Stimulated activated memory B cell treated with anti-CD40 and anti-IgM and Interleukin-4, amounts not matched to agents 10 μg/mL and 1 μg/mL and 100 μg/mL, for 72 hours (primary cell): ENCODE measurements at regions not wholly inside any gene's neighbourhood (a gene's known extent, or its start where the extent isn't known, plus 50 kb on each side); places are given as distances from the start of the nearest gene placed in this dataset.
"Not testable (repeated sequence)": the region's sequence is repeated elsewhere in the genome, so short reads cannot be mapped to it uniquely, and the experiment has no call there.

Source experiments
- ATAC-seq: fragments of 150-1000 bp; cut with Tn5 transposase; 2 replicates; pipeline ENCODE4 v1.10.0; 2021
- H3K27ac Mint-ChIP-seq: one replicate; pipeline ENCODE4 v1.8.0; 2022; ENCODE audit warnings: mild to moderate bottlenecking, mixed read lengths
- H3K27me3 Mint-ChIP-seq: one replicate; pipeline ENCODE4 v1.8.0; 2022; ENCODE audit warnings: mixed read lengths
- H3K36me3 Mint-ChIP-seq: one replicate; pipeline ENCODE4 v1.8.0; 2022; ENCODE audit warnings: mixed read lengths
- H3K4me1 Mint-ChIP-seq: one replicate; pipeline ENCODE4 v1.8.0; 2022; ENCODE audit warnings: mixed read lengths
- H3K4me3 Mint-ChIP-seq: one replicate; pipeline ENCODE4 v1.8.0; 2022; ENCODE audit warnings: mild to moderate bottlenecking, moderate library complexity, mixed read lengths
- H3K9me3 Mint-ChIP-seq: one replicate; pipeline ENCODE4 v1.8.0; 2022; ENCODE audit warnings: mixed read lengths

DNA sequence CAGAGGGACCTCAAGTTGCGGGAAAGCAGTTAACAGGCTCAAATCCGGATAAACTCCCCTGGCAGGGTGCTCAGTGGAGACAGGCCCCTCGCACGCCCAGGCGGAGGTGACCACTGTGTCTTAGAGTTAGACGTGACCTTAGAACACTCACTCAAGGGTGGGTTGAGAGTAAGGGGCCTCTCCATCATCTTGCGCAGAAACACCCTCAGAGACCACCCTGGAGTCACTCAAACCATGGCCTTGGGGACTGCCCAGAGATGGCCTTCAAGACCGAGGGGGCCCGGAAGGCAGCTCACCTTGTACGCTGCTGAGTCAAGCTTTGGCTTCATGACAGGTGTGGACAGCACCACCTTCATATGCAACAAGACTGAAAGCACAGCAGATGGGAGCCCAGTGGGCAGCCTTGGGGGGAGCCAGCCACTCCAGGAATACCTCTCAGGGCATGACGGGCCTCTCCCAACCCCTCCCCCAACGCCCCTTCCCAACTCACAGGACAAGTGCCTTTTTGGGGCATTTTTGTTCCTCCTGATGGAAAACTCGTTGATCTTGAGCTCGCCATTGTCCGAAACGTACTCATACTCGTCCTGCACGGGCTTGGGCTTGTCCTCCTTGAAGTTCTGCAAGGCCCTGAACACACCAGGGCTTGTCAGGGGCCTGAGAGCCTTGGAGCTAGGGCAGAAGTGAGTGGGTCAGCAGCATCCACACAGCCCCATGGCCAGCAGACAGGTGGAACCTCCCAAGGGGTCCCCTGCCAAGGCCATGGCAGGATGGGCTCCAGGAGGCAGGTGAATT is 229.2 kb downstream of the TUBA3C start:
- no peak overlapping the region for H3K27ac Mint-ChIP-seq
- peaks cover 21% of the 10 kb centered on the region for H3K9me3 Mint-ChIP-seq
- no peaks in the 10 kb centered on the region for H3K4me1 Mint-ChIP-seq
- no peaks in the 10 kb centered on the region for H3K36me3 Mint-ChIP-seq
- no peak overlapping the region for H3K4me3 Mint-ChIP-seq
- H3K27me3 Mint-ChIP-seq: no peaks in the 10 kb centered on the region
- ATAC-seq: no peak

GRCh38 chr13:18951412-18951811 is 230.2 kb downstream of the TUBA3C start:
- Mint-ChIP-seq H3K27me3 (no peaks in the 10 kb centered on the region), H3K27ac (no peak overlapping the region), H3K4me1 (no peaks in the 10 kb centered on the region), H3K36me3 (no peaks in the 10 kb centered on the region), H3K9me3 (peaks cover 16% of the 10 kb centered on the region), H3K4me3 (no peak overlapping the region)
- ATAC-seq: no peak

DNA sequence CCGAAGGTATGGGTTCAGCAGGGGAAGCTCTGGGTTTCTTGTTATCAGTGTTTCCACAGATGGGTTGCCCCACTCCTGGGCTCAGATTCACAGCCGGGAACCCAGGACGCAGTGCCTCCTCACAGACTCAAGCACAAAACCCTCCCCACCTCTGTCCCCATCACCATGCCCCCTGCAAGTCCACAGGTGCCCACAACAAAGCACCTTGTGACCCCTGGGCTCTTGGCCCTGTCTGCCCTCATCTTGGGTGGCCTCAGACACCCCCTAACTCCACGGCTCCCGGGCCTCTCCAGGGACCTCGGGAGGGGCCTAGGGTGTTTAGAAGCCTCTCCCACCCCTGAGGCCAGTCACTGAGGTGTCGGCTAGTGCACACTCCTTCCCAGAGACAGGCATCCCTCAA is 231.7 kb downstream of the TUBA3C start:
- no peaks in the 10 kb centered on the region for H3K36me3 Mint-ChIP-seq
- no peak for ATAC-seq
- H3K27me3 Mint-ChIP-seq: no peaks in the 10 kb centered on the region
- H3K9me3 Mint-ChIP-seq: peaks cover 6% of the 10 kb centered on the region
- no peak overlapping the region for H3K4me3 Mint-ChIP-seq
- H3K4me1 Mint-ChIP-seq: no peaks in the 10 kb centered on the region
- H3K27ac Mint-ChIP-seq: no peak overlapping the region

GRCh38 chr13:18949489-18949761 is 232.2 kb downstream of the TUBA3C start:
- Mint-ChIP-seq H3K4me1 (no peaks in the 10 kb centered on the region), H3K4me3 (no peak overlapping the region), H3K27me3 (no peaks in the 10 kb centered on the region), H3K9me3 (peaks cover 6% of the 10 kb centered on the region), H3K27ac (no peak overlapping the region), H3K36me3 (no peaks in the 10 kb centered on the region)
- ATAC-seq: no peak

DNA sequence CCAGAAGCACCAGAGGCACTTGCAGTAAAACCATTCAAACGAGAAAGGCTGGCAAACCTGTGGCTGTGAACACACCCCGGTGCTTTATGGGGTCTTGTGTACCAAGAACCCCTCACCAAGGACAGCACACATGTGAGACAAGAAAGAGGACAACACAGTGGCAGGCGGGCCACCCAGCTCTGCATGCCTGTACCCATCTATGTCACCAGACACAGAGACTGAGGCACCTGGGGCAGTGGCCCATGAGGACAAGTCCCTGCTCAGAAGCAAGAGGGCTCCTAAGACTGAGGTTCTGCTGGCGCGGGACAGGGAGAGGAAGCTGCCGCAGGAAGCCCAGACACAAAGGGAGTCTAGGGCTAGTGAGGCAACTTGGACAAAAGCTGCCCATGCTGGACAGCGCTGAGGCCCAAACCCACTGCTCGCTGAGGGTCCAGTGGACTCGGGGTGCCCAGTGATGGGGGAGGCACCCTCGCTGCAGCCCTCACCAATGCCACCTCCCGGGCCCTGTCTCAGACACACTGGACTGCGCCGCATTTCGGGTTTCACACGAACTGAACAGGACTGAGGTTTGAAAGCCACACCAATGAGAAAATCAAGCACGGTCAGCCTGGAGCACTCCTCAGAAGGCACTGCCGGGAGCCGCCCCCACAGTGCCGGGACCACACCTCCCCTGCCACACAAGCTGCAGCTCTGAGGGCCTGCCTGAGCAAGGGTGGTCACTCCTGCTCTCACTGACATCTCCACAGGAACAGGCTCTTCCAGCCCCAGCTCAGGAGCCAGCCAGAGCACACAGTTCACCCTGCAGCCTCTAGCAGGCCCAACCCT is 232.7 kb downstream of the TUBA3C start:
- H3K27me3 Mint-ChIP-seq: no peaks in the 10 kb centered on the region
- H3K27ac Mint-ChIP-seq: no peak overlapping the region
- H3K36me3 Mint-ChIP-seq: no peaks in the 10 kb centered on the region
- no peaks in the 10 kb centered on the region for H3K4me1 Mint-ChIP-seq
- no peak overlapping the region for H3K4me3 Mint-ChIP-seq
- no peak for ATAC-seq
- peaks cover 6% of the 10 kb centered on the region for H3K9me3 Mint-ChIP-seq

DNA sequence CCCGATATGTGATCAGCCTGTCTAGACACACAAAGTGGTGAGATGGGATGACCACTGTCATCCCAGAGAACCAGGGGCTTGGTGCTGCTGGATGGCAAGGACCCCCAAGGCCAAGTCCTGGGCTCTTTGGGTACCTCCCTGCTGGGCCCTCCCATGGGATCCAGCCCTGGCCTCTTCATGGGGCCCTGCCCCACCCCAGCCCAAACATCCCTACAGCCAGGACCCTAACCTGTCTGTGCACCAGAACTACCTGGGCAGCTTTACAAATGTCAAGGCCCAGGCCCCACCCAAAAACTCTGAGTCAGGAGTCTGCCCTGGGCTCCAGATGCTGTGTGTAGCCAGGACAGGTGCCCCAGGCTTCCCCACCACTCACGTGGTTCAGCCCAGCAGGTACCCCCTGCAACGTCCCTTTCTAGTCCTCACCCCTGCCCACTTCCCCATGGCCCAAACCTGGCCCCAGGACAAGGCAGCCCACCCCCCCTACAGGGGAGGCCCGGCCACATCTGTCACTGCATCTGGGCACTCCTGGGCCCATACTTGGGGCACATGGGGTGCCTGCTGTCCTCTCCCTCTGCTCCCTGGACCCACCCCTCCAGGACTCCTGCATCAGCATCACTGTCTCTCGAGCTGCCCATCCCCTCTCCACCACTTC is 233.5 kb downstream of the TUBA3C start:
- no peak for ATAC-seq
- Mint-ChIP-seq H3K36me3 (no peaks in the 10 kb centered on the region), H3K9me3 (peaks cover 6% of the 10 kb centered on the region), H3K4me1 (no peaks in the 10 kb centered on the region), H3K4me3 (no peak overlapping the region), H3K27me3 (no peaks in the 10 kb centered on the region), H3K27ac (no peak overlapping the region)

- no peaks in the 10 kb centered on the region for H3K4me1 Mint-ChIP-seq
- peaks cover 6% of the 10 kb centered on the region for H3K9me3 Mint-ChIP-seq
- no peaks in the 10 kb centered on the region for H3K27me3 Mint-ChIP-seq
- ATAC-seq: peak; percentile 7
- no peaks in the 10 kb centered on the region for H3K36me3 Mint-ChIP-seq
- H3K4me3 Mint-ChIP-seq: no peak overlapping the region
- H3K27ac Mint-ChIP-seq: no peak overlapping the region
These were observed 234.1 kb downstream of the TUBA3C start for GRCh38 chr13:18947376-18947977.

DNA sequence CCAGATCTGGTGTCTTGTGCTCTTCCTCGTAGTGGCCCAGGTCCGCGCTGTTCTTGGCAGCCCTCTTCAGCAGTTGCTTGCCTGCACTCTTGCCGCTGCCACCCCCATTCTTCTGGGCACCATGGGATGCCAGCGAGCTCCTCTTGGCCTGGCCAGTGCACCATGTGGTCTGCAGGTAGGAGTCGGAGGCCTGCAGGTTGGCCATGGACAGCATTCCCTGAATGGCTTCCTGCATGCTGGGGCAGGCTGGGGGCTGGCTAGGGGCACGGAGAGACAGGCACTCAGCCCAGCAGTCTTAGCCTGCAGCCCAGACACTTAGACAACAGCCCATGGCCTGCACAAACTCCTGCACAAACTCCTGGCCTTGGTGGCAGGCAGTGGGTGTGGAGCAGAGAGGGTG is 234.9 kb downstream of the TUBA3C start:
- H3K36me3 Mint-ChIP-seq: no peaks in the 10 kb centered on the region
- no peak for ATAC-seq

GRCh38 chr13:18944501-18945068 is 237.0 kb downstream of the TUBA3C start:
- Mint-ChIP-seq H3K27me3 (no peaks in the 10 kb centered on the region), H3K27ac (no peak overlapping the region), H3K4me3 (no peak overlapping the region), H3K4me1 (no peaks in the 10 kb centered on the region), H3K9me3 (peaks cover 6% of the 10 kb centered on the region), H3K36me3 (no peaks in the 10 kb centered on the region)
- no peak for ATAC-seq

More for the DNA sequence above, 234.9 kb downstream of the TUBA3C start:
- H3K4me1 Mint-ChIP-seq: no peaks in the 10 kb centered on the region
- no peak overlapping the region for H3K4me3 Mint-ChIP-seq
- no peak overlapping the region for H3K27ac Mint-ChIP-seq
- no peaks in the 10 kb centered on the region for H3K27me3 Mint-ChIP-seq
- H3K9me3 Mint-ChIP-seq: peaks cover 6% of the 10 kb centered on the region

- Mint-ChIP-seq H3K4me1 (no peaks in the 10 kb centered on the region), H3K4me3 (no peak overlapping the region), H3K9me3 (peaks cover 6% of the 10 kb centered on the region), H3K36me3 (no peaks in the 10 kb centered on the region), H3K27ac (no peak overlapping the region), H3K27me3 (no peaks in the 10 kb centered on the region)
- ATAC-seq: no peak
These were observed 237.8 kb downstream of the TUBA3C start for GRCh38 chr13:18943721-18944391.

DNA sequence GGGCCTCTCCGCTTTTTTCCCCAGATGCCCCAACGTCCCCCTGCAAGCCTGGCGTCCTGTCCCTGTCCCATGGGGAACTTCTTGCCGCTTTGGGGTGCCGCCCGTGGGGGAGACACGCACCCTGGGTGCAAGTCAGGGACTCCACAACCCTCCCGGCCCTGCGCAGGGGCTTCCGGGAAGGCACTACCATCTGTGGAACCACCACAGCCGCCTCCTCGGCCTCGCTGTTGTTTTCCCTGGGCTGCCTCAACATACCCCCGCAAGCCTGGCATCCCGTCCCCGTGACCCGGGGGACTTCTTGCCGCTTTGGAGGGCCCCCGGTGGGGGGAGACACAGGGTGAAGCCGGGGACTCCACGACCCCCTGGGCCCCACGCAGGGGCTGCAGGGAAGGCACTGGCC is 238.4 kb downstream of the TUBA3C start:
- H3K4me1 Mint-ChIP-seq: no peaks in the 10 kb centered on the region
- no peak for ATAC-seq
- H3K9me3 Mint-ChIP-seq: peaks cover 6% of the 10 kb centered on the region
- H3K36me3 Mint-ChIP-seq: no peaks in the 10 kb centered on the region
- H3K4me3 Mint-ChIP-seq: no peak overlapping the region
- H3K27me3 Mint-ChIP-seq: no peaks in the 10 kb centered on the region
- H3K27ac Mint-ChIP-seq: no peak overlapping the region

- Mint-ChIP-seq H3K4me3 (no peak overlapping the region), H3K4me1 (no peaks in the 10 kb centered on the region), H3K36me3 (no peaks in the 10 kb centered on the region), H3K9me3 (no peaks in the 10 kb centered on the region), H3K27ac (no peak overlapping the region), H3K27me3 (no peaks in the 10 kb centered on the region)
- ATAC-seq: no peak
These were observed 245.5 kb downstream of the TUBA3C start for GRCh38 chr13:18936104-18936503.

DNA sequence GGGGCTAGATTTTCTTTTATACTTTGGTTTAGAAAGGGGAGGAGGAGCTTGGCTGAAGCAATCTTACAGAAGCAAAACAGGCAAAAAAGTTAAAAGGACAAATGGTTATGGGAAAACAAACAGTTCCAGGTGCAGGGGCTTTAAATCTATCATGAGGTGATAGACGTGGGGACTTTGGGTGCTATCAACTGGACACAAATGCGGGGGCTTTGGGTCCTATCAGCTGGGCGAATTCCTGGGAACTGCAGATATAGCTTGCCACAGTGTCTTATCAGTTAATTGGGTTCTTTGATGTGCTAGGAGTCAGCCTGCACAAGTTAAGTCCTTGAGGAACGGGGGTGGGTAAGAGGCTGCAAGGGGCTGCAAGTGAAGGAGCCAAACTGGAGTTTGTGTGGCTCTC is 260.6 kb downstream of the TUBA3C start:
- Mint-ChIP-seq H3K4me3 (no peak overlapping the region), H3K27me3 (no peaks in the 10 kb centered on the region), H3K36me3 (no peaks in the 10 kb centered on the region), H3K4me1 (no peaks in the 10 kb centered on the region), H3K27ac (no peak overlapping the region), H3K9me3 (no peaks in the 10 kb centered on the region)
- no peak for ATAC-seq

DNA sequence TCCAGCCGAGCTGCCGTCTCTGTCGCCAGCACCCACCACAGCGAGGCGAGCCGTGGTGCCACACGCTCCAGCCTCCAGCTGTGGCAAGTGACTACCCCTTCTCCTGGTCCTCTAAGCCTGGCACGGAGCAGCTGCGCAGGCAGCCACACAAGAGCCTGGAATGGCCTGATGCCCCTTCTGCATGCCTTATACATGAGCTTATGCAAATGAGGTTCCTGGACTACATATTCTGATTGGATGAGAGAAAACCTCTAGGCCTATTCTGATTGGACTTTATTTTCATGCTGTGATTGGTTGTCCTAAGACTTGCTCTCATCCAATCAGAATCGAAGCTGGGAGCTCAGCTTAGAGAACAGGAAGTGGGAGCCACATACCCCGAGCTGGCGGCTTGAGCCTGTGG is 276.5 kb downstream of the TUBA3C start:
- H3K4me1 Mint-ChIP-seq, H3K27me3 Mint-ChIP-seq, H3K4me3 Mint-ChIP-seq, H3K27ac Mint-ChIP-seq, H3K36me3 Mint-ChIP-seq, ATAC-seq: not testable (repeated sequence)
- peaks cover 33% of the 10 kb centered on the region for H3K9me3 Mint-ChIP-seq

DNA sequence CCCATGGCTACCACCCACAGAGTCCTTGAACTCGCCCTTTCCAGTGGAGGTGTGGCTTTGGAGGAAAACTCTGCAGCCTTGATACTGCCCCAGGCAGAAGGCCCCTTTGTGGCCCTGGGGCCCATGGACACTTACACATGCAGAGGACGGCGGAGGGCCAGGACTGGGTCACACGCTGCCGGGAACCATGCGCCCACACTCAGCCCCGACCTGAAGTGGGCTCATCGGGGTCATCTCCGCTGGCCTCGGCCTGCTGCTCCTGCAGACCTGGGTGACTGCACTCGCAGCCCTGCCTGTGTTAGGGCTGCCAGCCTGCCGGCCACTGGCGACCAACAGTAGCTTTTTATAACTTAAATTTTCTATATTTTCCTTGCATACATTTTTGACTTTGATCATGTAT is 286.2 kb downstream of the TUBA3C start:
- not testable (repeated sequence) for H3K4me3 Mint-ChIP-seq, H3K36me3 Mint-ChIP-seq, H3K27me3 Mint-ChIP-seq, H3K9me3 Mint-ChIP-seq, ATAC-seq, H3K4me1 Mint-ChIP-seq, H3K27ac Mint-ChIP-seq
